Renal cortical epithelial cell (primary cell): ENCODE measurements at regions not wholly inside any gene's neighbourhood (a gene's known extent, or its start where the extent isn't known, plus 50 kb on each side); places are given as distances from the start of the nearest gene placed in this dataset.
A peak's percentile ranks its signal among the peaks of the same experiment; 100 is the strongest.
"Not testable (repeated sequence)": the region's sequence is repeated elsewhere in the genome, so short reads cannot be mapped to it uniquely, and the experiment has no call there.

ENCODE experiments used
- DNase-seq: peaks from one replicate; pipeline ENCODE4 v3.0.0-alpha.2; 2011; ENCODE audit warnings: low read depth

DNA sequence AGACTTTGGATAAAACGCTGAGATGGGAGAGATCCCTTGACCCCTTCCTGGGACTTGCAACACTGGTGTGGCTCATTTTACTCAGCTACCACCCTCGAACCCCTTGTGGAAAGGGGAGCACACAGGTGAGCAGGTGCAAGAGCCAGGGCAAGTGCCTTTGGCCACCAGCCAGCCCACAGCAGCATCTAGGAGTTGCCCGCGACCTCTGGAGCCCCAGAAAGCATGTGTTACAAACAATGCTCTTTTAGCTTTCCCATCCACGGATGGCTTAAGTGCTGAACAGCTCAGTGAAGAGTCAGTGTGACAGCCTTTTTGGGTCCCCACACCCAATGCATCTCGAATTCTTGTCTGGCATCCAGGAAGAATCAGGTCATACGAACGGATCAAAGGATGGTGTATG, 197.8 kb downstream of the MEMO1 start:
- no peak for DNase-seq

DNA sequence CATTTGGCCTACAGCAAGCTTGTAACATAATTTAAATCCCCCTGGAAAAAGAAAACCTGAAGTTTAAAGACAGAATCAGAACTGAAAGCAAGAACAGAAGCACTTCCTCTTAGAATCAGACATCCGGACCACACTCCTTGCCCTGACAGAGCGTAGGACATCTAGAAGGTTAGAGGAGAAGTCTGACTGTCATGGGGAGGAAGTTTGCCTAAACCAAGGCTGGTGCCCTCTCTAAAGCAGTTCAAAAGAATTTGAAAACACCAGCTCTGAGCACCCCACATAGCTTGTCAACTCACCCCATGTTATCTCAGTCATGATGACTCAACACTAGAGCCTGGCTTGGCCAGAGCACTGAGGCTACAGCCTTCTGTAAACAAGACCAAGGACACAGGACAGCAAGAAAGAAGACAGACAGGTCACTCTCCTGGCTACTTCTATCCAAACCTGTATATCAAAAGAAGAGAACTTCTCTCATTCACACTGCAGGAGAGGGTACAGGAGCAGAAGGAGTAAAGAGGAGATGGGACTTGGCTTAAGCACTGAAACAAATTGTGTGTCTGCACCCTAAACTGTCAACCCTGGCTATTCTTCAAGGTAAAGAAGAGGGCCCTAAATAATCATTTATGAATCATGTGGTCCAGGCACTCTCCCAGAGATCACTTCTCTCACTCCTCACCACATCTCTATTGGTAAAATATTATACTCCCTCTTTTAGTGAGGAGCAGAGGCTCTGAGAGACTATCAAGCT, 198.6 kb downstream of the MEMO1 start:
- DNase-seq: peak; percentile 32

DNA sequence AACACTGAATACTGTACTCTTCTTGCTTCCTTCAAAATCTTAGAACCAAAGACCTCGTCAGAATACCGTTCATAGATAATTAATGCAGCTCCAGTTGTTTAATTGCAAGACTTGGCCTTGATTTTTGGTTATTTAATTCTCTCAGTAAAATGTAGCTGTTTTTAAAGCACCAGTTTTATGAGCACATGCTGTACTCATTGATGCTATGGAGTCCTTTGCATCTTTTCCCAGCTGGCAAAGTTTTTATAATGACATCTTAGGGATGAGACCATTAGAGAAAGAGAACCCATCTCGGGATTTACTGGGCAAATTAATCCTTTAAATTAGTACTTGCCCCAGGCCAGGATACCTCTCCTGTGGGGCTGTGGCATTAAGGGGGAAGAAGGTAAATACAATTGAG, 199.3 kb downstream of the MEMO1 start:
- DNase-seq: no peak

DNA sequence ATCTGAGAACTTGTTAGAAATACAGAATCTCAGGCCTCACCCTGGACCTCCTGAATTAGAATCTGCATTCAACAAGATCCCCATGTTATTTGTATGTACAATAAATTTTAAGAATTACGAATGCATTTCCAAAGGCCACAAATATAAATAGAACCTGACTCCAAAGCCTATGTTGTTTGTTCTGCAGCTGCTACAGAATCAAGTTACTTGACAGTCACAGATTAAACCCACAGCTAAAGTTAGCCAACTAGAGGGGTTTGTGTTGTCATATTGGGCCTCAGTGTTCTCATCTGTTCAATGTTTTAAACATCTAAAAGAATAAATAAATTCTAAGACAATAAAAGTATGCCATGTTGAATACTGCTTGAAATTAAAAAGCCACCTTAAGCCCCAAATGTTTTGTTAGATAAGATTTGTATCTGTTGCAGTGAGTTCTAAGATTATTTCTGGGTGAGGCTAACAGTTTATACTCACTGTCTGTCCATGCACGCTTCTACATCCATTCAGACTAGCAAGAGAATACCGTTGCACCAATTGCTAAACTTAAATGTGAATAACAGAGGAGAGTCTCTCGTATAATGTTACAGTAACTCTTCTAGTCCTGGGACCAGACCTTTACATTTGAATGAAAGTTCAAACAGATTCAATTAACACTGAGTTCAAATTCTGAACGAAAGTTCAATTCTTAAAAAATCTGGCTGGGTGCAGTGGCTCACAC, 200.4 kb downstream of the MEMO1 start:
- no peak for DNase-seq

DNA sequence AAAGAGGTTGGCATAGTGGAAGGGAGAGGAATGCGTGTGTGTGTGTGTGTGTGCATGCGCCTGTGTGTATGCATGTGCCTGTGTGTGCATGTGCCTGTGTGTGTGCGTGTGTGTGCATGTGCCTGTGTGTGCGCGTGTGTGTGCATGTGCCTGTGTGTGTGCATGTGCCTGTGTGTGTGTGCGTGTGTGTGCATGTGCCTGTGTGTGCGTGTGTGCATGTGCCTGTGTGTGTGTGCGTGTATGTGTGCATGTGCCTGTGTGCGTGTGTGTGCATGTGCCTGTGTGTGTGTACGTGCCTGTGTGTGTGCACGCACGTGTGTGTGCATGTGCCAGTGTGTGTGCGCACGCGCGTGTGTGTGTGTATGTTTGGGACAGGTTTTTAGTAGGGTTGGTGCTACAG, 205.1 kb downstream of the MEMO1 start:
- no peak for DNase-seq

DNA sequence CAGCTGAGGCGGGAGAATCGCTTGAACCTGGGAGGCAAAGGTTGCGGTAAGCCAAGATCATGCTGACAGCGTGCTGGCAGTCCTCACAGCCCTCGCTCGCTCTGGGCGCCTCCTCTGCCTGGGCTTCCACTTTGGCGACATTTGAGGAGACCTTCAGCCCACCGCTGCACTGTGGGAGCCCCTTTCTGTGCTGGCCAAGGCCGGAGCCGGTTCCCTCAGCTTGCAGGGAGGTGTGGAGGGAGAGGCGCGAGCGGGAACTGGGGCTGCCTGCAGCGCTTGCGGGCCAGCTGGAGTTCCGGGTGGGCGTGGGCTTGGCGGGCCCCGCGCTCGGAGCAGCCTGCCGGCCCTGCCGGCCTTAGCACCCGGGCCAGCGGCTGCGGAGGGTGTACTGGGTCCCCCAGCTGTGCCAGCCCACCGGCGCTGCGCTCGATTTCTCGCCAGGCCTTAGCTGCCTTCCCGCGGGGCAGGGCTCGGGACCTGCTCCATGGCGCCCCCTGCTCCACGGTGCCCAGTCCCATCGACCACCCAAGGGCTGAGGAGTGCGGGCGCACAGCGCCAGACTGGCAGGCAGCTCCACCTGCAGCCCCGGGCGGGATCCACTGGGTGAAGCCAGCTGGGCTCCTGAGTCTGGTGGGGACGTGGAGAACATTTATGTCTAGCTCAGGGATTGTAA, 207.2 kb downstream of the MEMO1 start:
- not testable (repeated sequence) for DNase-seq

DNA sequence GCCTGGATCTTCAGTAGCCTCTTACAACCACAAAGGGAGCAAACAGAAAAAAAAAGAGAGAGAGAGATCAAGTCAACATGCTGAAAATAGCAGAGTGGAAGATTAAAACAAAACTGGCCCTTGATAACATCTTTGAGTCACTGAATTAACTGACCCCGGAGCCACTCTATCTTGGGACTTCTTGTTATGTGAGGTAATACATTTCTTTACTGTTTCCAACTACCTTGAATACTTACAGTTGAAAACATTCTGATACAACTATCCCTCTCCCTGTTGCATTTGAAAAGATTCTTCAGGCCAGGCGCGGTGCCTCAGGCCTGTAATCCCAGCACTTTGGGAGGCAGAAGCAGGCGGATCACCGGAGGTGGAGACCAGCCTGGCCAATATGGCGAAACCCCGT, 208.1 kb downstream of the MEMO1 start:
- no peak for DNase-seq

DNA sequence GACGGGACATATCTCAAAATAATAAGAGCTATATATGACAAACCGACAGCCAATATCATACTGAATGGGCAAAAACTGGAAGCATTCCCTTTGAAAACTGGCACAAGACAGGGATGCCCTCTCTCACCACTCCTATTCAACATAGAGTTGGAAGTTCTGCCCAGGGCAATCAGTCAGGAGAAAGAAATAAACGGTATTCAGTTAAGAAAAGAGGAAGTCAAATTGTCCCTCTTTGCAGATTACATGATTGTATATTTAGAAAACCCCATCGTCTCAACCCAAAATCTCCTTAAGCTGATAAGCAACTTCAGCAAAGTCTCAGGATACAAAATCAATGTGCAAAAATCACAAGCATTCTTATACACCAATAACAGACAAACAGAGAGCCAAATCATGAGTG, 211.5 kb downstream of the MEMO1 start:
- not testable (repeated sequence) for DNase-seq

DNA sequence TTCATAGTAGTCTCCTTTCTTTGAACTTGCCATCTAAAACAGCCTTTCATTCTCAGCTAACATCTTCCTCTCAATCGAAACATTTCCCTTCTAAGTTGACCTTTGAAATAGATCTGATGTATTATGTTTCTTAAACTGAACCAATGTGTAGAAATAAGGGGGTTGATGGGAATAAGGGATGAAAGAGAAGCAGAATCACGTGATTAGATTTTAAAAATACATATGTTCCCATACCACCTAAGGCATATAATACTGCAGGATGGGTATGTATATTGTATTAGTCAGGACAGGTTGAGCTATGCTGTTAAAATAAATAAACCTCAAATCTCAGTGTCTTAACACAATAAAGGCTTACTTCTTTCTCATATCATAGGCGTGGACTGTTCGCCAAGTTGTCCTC, 207.5 kb upstream of the SRD5A2 start:
- DNase-seq: no peak

DNA sequence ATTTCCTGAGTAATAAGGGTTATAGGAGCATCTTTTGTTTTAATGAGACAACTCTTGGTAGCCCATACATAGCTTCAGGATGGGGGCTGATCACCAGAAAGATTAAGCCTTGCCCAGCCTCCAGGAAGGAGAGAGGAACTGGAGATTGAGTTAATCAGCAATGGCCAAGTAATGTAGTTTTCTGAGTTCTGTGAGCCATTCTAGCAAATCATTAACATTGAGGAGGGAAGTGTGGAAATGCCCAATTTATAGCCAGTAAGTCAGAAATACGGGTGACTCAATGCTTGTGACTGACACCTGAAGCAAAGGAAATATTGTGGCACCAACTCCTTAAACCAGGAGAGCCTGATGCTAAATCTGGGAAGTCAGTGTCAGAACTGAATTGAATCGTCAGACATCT, 205.1 kb upstream of the SRD5A2 start:
- peak; percentile 99 for DNase-seq

DNA sequence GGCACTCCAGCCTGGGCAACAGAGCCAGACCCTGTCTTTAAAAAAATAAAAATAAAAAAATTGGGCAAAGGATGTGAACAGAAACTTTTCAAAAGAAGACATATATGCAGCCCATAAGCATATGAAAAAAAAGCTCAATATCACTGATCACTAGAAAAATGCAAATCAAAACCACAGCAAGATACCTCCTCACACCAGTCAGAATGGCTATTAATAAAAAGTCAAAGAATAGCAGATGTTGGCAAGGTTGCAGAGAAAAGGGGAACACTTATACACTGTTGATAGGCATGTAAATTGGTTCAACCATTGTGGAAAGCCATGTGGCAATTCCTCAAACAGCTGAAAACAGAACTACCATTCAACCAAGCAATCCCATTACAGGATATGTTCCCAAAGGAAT, 204.1 kb upstream of the SRD5A2 start:
- DNase-seq: no peak

DNA sequence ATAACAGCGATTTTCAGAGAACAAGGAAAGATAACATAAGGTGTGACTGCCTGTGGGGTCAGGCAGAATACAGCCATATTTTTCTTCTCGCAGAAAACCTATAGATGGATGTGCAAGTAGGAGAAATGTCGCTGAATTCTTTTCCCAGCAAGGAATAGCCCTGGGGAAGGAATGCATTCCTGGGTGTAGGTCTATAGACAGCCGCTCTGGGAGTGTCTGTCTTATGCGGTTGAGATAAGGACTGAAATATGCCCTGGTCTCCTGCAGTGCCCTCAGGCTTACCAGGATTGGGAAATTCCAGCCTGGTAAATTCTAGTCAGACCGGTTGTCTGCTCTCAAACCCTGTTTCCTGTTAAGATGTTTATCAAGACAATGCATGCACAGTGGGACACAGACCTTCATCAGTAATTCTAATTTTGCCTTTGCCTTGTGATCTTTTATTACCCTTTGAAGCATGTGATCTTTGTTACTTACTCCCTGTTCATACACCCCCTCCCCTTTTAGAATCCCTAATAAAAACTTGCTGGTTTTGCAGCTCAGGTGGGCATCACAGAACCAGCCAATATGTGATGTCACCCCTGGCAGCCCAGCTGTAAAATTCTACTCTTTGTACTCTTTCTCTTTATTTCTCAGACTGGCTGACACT, 202.8 kb upstream of the SRD5A2 start:
- not testable (repeated sequence) for DNase-seq

DNA sequence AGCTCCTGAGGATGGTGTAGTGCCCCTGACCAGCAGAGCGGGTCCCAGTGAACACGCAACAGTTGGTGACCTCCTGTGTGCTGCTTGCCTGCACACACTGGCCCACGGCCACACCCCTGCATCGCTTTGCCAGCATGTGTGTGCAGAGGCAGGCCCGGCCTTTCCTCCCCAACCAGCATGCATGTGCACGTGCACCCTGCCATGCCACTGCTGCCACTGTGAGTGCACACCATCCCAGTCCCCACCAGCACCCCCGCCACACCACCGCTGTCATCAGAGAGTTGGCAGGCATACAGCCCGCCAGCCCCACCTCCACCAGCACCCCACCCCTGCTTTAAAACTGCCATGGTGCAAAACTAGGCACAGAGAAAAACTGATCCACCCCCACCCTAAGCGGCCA, 197.4 kb upstream of the SRD5A2 start:
- no peak for DNase-seq

DNA sequence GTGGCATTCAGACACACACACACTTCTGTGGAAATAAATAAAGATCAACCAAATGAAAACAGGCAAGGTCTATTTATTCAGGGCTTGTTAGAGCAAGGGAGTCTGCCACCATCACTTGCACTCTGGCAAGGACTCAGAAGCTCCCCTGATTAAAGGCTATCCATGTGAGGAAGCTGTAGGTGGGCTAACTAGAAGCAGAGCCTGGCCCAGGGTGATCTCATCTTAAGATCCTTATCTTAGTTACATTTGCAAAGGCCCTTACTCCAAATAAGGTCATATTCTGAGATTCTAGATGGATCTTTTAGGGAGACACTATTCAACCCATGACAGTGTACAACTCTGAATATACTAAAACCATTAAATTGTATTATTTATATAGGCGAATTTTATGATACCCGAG, 190.0 kb upstream of the SRD5A2 start:
- no peak for DNase-seq

DNA sequence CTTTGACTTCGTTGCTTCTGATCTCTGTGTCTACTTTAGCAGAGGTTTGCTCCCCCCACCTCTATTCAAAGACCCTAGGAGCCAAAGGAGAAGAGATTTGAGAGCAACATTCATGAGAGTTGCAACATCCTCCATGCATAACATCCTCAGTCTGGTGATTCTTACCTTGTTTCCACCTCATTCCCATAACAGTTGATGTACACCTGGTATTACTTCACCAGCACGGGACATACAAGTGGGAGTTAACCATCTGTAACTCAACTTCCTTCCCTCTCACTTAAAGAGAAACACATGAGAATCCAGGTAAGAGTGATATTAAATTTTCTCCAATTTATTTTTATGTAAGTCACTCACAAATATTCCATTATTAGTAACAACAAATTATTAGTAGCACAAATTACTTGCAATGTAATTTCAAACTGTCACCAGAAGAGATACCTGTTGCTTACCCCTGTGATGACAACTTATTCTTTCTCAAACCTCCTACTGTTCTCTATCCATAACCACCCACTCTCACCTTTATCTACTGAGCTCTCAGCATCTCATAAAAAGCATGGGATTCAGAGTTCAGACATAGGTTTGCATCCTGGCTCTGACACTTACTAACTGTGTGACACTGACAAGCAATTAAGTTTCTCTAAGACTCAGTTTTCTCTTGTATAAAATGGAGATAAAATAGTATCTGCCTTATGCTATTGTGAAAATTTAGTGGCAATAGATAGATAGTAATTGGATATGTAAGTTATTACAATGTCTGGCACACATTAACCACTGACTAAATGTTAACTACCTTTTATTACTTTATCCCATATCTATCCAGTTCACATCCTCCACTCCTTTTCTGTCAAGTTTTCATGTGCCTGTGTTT, 184.6 kb upstream of the SRD5A2 start:
- peak; percentile 55 for DNase-seq

DNA sequence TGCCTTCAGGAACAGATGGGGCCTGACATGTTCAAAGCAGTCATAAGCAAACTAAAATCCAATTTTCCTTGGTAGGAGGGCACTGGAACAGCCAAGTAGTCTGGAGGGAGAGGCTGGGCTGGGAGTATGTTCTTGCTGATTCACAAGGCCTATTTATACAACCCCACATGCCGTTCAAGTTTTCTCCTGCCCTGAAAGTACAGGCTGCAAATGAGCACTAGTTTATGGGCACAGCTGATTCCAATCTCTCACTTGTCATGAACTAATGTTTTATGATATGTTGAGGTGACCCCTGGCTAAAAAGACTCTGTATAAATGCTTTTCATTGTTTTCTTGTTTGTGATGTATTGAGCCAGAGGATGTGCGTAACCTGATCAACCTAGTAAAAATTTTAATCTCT, 183.4 kb upstream of the SRD5A2 start:
- DNase-seq: peak; percentile 27

DNA sequence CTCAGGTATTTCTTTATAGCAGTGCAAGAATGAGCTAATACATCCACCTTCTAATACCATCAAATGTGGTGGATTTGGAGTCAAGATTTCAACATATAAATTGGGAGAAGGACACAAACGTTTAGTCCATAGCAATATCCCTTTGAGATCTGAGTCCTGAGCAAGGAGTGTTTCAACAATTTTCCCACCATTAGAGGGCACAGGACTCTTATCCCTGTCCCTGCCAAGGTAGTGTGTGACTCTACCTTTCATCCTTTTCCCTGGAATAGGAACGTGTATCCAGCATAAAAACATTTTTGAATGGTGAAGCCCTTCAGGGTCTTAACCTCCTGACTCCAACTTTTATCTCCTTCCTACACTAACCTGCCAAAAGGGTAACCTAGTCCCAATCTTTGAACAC, 181.3 kb upstream of the SRD5A2 start:
- no peak for DNase-seq

DNA sequence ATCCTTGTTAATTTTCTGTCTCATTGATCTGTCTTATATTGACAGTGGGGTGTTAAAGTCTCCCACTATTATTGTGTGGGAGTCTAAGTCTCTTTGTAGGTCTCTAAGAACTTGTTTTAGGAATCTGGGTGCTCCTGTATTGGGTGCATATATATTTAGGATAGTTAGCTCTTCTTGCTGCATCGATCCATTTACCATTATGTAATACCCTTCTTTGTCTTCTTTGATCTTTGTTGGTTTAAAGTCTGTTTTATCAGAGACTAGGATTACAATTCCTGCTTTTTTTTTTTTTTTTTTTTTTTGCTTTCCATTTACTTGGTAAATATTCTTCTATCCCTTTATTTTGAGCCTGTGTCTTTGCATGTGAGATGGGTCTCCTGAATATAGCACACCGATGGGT, 176.6 kb upstream of the SRD5A2 start:
- not testable (repeated sequence) for DNase-seq

DNA sequence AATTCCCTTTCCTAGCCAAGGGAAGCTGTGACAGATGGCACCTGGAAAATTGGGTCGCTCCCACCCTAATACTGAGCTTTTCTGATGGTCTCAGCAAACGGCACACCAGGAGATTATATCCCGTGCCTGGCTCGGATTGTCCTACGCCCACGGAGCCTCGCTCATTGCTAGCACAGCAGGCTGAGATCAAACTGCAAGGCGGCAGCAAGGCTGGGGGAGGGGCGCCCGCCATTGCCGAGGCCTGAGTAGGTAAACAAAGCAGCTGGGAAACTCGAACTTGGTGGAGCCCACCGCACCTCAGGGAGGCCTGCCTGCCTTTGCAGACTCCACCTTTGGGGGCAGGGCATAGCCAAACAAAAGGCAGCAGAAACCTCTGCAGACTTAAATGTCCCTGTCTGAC, 168.0 kb upstream of the SRD5A2 start:
- DNase-seq: not testable (repeated sequence)

DNA sequence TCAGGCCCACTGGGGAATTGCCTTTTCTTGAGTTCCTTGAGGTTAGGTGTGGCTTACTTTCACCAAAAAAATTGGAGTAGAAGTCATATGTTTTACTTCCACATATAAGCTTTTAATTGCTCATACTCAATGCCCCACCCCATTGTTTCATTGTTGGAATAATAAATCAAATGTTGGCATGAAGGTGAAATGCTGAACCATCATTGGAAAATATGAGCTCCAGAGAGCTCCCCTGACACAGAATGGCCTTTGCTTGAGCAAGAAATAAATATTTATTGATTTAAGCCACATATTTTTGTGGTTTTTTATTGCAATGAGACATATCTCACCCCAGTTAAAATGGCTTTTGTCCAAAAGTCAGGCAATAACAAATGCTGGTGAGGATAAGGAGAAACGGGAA, 167.3 kb upstream of the SRD5A2 start:
- DNase-seq: no peak

DNA sequence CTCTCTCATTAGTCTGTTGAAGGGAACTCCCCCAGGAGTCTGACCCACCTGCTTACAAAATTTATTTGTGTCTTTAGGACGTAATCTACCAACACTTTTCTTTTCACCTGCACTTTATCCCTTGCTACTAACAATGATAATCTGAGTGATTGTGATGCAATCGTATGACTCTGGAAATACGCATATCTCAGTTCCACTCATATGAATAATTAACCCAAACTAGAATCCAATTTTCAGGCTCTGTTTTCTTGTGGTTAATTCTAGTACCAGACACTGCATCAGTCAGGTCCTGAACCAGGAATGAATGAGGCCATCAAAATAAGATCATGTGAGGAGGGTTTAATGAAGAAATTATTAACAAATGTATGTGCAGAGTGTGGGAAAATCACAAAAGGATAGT, 158.4 kb upstream of the SRD5A2 start:
- DNase-seq: peak; percentile 96
